HG03159 (cell line): ENCODE measurements at regions not wholly inside any gene's neighbourhood (a gene's known extent, or its start where the extent isn't known, plus 50 kb on each side); places are given as distances from the start of the nearest gene placed in this dataset.
A peak's percentile ranks its signal among the peaks of the same experiment; 100 is the strongest.

Source experiments
- ATAC-seq: cut with Tn5 transposase; IDR thresholded peaks from one replicate; pipeline ENCODE4 v1.9.1; 2021; ENCODE audit warnings: mild to moderate bottlenecking, moderate library complexity; ENCODE audit not compliant: unreplicated experiment

DNA sequence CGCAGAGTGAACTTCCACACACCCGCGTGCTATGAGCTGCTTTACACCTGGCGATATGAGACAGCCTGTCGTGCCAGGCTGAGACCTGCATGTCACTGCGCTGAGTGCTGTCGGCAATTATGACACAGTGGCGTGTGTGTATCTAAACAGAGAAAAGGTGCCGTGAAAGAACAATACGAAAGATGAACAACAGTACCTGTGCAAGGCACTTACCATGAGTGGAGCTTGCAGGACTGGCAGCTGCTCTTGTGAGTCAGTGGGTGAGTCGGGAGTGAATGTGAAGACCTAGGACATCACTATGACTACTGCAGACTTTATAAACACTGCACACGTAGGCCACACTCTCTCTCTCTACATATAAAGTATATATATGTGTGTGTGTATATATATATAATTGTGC is 68.5 kb upstream of the DUSP22 start:
- no peak for ATAC-seq

GRCh38 chr6:224350-224749 is 67.9 kb upstream of the DUSP22 start:
- no peak for ATAC-seq

GRCh38 chr6:225121-225721 is 67.1 kb upstream of the DUSP22 start:
- ATAC-seq = no peak

GRCh38 chr6:225907-226306 is 66.4 kb upstream of the DUSP22 start:
- no peak for ATAC-seq

GRCh38 chr6:226516-227073 is 65.7 kb upstream of the DUSP22 start:
- ATAC-seq = peak; percentile 29

- peak; percentile 3 for ATAC-seq
Observed at GRCh38 chr6:227074-227782, 65.1 kb upstream of the DUSP22 start.

DNA sequence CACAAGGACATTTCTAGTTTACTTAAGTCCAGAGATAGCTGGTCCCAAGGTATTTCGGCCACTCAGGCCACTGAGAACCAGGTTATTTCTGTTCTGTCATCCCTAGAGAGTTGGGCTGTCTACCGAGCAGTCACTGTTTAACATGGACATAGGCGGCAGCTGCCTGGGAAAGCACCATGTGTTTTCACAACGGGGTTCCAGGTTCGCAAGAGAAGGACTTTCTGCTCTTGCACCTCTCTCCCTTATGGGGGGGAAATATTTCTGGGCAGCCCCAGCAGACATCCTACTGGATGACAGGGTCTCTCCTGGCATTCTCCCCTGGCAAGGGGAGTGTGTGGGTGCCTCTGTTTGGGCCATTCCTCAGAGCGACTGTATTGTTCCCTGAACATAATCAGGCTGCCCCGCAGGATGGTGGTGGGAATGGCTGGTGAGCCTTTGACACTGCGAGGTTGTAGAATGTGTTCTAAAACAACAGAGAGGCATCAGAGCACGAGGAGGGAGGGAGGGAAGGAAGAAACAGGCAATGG is 64.4 kb upstream of the DUSP22 start:
- no peak for ATAC-seq

DNA sequence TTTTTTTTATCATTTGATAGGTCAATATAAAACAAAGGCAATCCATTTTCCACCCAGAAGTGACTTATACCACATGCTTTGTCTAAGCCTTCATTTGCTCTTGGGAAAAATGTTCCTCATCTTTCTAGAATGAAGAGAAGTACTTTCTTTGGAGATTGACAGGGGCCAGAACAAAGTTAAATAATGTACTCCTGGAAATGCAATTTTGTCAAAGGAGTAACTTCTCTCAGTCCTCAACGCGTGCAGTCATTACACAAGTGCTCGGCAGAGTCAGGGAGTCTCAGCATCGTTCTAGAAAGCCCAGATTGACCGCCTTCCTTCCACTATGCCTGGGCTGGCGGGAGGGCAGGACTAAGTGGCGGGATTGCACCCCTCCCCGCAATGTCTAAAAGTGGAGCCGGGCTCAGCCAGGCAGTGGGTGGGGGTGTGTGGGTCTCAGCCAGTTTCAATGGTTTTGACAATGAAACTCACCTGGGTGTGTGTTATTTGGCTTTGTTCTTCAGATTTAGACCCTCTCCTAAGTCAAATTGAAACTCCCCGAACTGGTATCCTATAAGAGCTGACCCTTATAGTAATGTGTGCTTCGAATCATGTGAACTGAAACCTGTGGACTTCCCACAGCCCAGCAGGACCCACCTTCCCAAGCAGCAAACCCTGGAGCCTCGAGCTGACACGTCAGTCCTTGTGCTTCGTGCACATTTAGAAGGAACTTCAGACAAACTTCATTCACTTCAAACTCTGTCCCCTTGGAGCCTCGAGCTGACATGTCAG is 63.2 kb upstream of the DUSP22 start:
- peak; percentile 27 for ATAC-seq

- no peak for ATAC-seq
Observed at GRCh38 chr6:231779-232178, 60.5 kb upstream of the DUSP22 start.

DNA sequence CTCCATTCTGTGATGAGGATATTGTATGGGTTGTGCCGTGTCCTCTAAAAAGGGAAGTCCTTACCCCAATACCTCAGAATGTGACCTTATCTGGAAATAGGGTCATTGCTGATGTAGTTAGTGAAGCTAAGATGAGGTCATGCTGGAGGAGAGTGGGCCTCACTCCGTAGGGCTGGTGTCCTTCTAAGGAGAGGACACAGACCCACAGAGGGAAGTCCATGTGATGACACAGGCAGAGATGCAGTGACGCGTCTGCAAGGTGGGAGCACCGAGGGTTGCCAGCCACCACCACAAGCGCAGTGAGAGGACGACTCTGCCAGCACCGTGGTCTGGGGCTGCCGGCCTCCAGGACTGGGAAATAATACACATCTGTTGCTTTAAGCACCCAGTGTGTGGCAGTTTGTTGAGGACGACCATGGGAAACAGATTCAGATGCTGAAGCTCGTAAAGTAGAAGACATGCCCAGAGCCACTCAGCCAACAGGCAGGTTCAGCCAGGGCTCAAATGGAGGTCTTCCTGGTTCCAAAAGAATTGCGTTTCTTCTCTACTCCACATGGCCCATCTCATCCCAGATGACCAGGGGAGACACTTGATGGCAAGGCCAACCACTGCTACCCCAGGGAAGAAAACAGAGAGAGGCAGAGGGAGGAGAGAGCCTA is 59.2 kb upstream of the DUSP22 start:
- no peak for ATAC-seq

DNA sequence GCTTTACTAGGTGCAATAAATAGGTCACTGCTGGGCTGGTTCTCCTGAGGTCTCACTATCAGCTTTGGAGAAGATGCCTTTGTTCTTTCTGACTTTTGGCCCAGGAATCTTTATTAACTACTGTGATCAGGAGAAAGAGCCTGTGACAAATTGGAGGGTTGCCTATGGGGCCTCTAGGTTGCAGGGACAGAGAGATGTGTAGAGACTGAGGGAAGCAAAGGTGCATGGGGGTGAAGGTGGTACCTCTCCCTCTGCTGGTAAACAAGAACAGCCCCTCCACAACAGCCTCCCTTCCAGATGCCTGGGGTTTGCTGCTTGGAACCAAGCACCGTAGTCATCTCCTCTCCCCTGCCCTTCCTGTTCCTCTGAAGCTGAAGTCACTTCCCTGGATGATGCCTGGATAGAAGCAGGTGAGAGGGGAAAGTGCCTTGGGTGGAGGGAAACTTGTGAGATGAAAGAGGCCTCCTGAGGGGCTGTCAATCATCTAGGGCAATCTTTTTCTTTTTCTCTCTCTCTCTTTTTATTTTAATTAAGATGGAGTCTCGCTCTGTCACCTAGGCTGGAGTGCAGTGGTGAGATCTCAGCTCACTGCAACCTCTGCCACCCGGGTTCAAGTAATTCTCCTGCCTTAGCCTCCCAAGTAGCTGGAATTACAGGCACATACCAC is 57.4 kb upstream of the DUSP22 start:
- ATAC-seq = no peak

DNA sequence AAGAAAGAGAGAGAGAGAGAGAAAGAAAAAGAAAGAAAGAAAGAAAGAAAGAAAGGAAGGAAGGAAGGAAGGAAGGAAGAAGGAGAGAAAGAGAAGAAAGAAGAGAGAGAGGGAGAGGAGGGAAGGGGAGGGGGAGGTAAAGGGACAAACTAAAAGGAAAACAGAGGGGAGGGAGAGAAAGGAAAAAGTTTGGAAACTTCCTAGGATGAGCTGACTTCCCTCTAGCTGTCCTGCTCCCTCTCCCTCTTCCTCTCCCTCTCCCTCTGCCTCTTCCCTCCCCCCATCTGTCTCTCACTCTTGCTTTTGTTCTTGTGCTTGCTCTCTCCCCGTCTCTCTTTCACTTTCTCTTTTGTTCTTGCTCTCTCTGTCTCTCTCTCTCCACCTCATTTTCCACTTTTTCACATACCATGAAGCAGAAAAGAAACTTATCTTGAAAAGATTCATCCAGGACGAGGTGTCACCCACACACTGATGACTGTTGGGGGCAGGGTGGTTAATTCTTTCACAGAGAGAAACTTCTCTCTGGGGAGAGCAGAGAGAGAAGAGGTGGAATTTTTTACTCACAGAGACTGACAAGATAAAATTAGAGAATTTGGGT is 56.4 kb upstream of the DUSP22 start:
- peak; percentile 60 for ATAC-seq

DNA sequence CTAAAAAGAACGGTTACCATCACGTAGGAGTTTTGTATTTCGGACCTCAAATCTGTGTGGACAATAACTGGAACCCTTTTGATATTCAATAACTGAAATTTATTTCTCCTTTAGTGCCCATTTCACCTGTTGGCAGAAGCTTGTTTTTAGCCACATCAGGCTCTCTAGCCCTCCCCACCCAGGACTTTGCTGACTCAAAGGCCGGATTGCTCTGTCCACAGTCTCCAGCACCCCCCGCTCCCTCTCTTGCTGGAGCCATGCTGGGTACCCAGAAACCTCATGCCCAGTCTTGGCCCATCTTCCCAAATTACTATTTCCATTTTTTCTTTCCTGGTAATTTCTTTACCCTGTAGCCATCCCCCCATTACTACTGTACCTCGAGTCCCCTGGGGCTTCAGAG is 55.8 kb upstream of the DUSP22 start:
- ATAC-seq = no peak

DNA sequence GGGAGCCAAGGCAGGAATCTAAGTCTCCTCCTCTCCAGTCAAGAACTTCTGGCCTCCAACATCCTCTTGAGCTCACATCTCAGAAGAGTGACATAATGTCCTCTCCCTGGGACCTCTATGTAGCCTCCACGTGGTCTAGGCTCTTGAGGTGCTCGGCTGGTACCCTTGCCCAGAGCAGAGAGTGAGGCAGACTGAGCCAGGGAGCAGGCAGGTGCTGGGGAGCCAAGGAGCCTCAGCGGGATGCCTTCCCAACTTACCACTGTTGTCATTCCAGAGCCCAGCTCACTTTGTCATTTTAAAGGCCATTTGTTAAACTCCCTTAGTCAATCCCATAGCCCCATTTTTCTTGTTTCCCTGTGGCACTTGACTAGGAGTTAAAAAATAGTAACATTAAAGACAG is 52.1 kb upstream of the DUSP22 start:
- no peak for ATAC-seq

- no peak for ATAC-seq
Observed at GRCh38 chr6:241336-241865, 50.9 kb upstream of the DUSP22 start.
